Upper lobe of left lung (tissue), 6 donors: ENCODE measurements at regions not wholly inside any gene's neighbourhood (a gene's known extent, or its start where the extent isn't known, plus 50 kb on each side); places are given as distances from the start of the nearest gene placed in this dataset.

Source experiments
- ATAC-seq, 2 donors: fragments of 200-7000 bp; cut with Tn5 transposase; one replicate each; pipeline ENCODE4 v1.9.1; 2022; ENCODE audit warnings: mild to moderate bottlenecking in 2 of 2, moderate library complexity in 2 of 2; ENCODE audit not compliant: low FRiP score in 2 of 2
- DNase-seq, 2 donors: peaks; one replicate each; pipeline ENCODE4 v3.0.0-alpha.2; 2019 to 2020
- H3K27ac ChIP-seq, 4 donors: fragments of 200-600 bp; sonication (generic); one replicate each; pipeline ENCODE4 v1.5.1; 2016 to 2019
- H3K27me3 ChIP-seq, 4 donors: fragments of 200-600 bp; sonication (generic); one replicate each; pipeline ENCODE4 v1.5.1; 2017 to 2019
- H3K36me3 ChIP-seq, 4 donors: fragments of 200-600 bp; sonication (generic); one replicate each; pipeline ENCODE4 v1.5.1; 2016 to 2019
- H3K4me1 ChIP-seq, 4 donors: fragments of 200-600 bp; sonication (generic); one replicate each; pipeline ENCODE4 v1.5.1; 2018 to 2019
- H3K4me3 ChIP-seq, 4 donors: fragments of 200-600 bp; sonication (generic); one replicate each; pipeline ENCODE4 v1.5.1; 2017 to 2019; ENCODE audit warnings: mild to moderate bottlenecking in 2 of 4, moderate library complexity in 1 of 4
- H3K9me3 ChIP-seq, 4 donors: fragments of 200-600 bp; sonication (generic); one replicate each; pipeline ENCODE4 v1.5.1; 2018 to 2019
- CTCF ChIP-seq, 6 experiments: fragments of 450-650 bp in 4 of 6; fragments of 200-600 bp in 2 of 6; sonication (generic) in 2 of 6; IDR thresholded peaks; one replicate each; pipeline ENCODE4 v1.5.1; 2016 to 2019; ENCODE audit warnings: antibody characterized with exemption in 6 of 6
- EP300 ChIP-seq, 4 donors: sonication (generic); formaldehyde crosslinking; IDR thresholded peaks; one replicate each; pipeline ENCODE4 v1.5.1; 2017; ENCODE audit warnings: antibody characterized with exemption in 4 of 4, control low read depth in 2 of 4
- POLR2A ChIP-seq, 4 donors: fragments of 450-650 bp; IDR thresholded peaks; one replicate each; pipeline ENCODE4 v1.5.1; 2016 to 2017; ENCODE audit warnings: antibody characterized with exemption in 4 of 4, mild to moderate bottlenecking in 2 of 4
- POLR2AphosphoS5 ChIP-seq, 2 donors: sonication (generic); formaldehyde crosslinking; IDR thresholded peaks; one replicate each; pipeline ENCODE4 v1.5.1; 2017; ENCODE audit warnings: antibody characterized with exemption in 2 of 2
- WGBS, 2 donors: methylation state at CpG; one replicate each; pipeline ENCODE4 v1.1.5; 2017 to 2018; 5-methylcytosine and 5-hydroxymethylcytosine counted together
- donor health status: DM: no; HTN: no; CAD: no; lungs with moderate emphysema.
- donor health status: DM: no; HTN: yes; CAD: no; lungs with severe emphysema.

- no peak for DNase-seq
- WGBS, 2 donors = 89 to 91% methylated on average over 4 of the region's 4 CpGs
- TF ChIP-seq EP300 (IDR thresholded peaks at IDR 0.05) = no peak
- no peak for TF ChIP-seq CTCF (IDR thresholded peaks at IDR 0.05)
- no peak for TF ChIP-seq POLR2A (IDR thresholded peaks at IDR 0.05)
- TF ChIP-seq POLR2AphosphoS5 (IDR thresholded peaks at IDR 0.05) = no peak
Measured at GRCh38 chr7:84941936-84942335, 244.9 kb downstream of the SEMA3D start.

GRCh38 chr7:84941291-84941690 is 245.6 kb downstream of the SEMA3D start:
- no peak for TF ChIP-seq EP300 (IDR thresholded peaks at IDR 0.05)
- TF ChIP-seq CTCF (IDR thresholded peaks at IDR 0.05) = no peak
- TF ChIP-seq POLR2A (IDR thresholded peaks at IDR 0.05) = no peak
- no peak for TF ChIP-seq POLR2AphosphoS5 (IDR thresholded peaks at IDR 0.05)
- H3K9me3 ChIP-seq = peaks cover 0 to 8% (median 0%) of the 10 kb centered on the region in 4 donors
- no peak overlapping the region for H3K4me3 ChIP-seq
- WGBS, 2 donors = 54 to 76% methylated on average over 1 of the region's 1 CpG
- no peaks in the 10 kb centered on the region for H3K36me3 ChIP-seq
- DNase-seq (no peak), ATAC-seq (no peak)
- H3K4me1 ChIP-seq = no peaks in the 10 kb centered on the region
- H3K27me3 ChIP-seq = no peaks in the 10 kb centered on the region
- no peak overlapping the region for H3K27ac ChIP-seq

More at GRCh38 chr7:84941936-84942335, 244.9 kb downstream of the SEMA3D start:
- Histone ChIP-seq H3K27me3 (no peaks in the 10 kb centered on the region), H3K27ac (no peak overlapping the region), H3K4me3 (no peak overlapping the region), H3K36me3 (no peaks in the 10 kb centered on the region), H3K4me1 (no peaks in the 10 kb centered on the region), H3K9me3 (peaks cover 0 to 8% (median 0%) of the 10 kb centered on the region in 4 donors)
- no peak for ATAC-seq

- 94 to 95% methylated on average over 25 to 31 of the region's 32 CpGs for WGBS, 2 donors
- TF ChIP-seq POLR2AphosphoS5 (IDR thresholded peaks at IDR 0.05) (no peak), CTCF (IDR thresholded peaks at IDR 0.05) (no peak), POLR2A (IDR thresholded peaks at IDR 0.05) (no peak), EP300 (IDR thresholded peaks at IDR 0.05) (no peak)
Measured at GRCh38 chr7:84939888-84940287, 247.0 kb downstream of the SEMA3D start.

GRCh38 chr7:84939442-84939841 is 247.4 kb downstream of the SEMA3D start:
- 91 to 96% methylated on average over 6 of the region's 7 CpGs for WGBS, 2 donors
- peak in 1 of 2 donors; percentile 40 for DNase-seq
- ATAC-seq = no peak

More at GRCh38 chr7:84939888-84940287, 247.0 kb downstream of the SEMA3D start:
- no peak overlapping the region for H3K27ac ChIP-seq
- no peaks in the 10 kb centered on the region for H3K4me1 ChIP-seq
- peaks cover 0 to 8% (median 0%) of the 10 kb centered on the region in 4 donors for H3K9me3 ChIP-seq
- no peak overlapping the region for H3K4me3 ChIP-seq
- ATAC-seq (peak in 1 of 2 donors; percentile 37), DNase-seq (peak in 1 of 2 donors; percentile 83)
- no peaks in the 10 kb centered on the region for H3K36me3 ChIP-seq
- H3K27me3 ChIP-seq = no peaks in the 10 kb centered on the region

More at GRCh38 chr7:84939442-84939841, 247.4 kb downstream of the SEMA3D start:
- no peak for TF ChIP-seq POLR2A (IDR thresholded peaks at IDR 0.05)
- TF ChIP-seq POLR2AphosphoS5 (IDR thresholded peaks at IDR 0.05) = no peak
- TF ChIP-seq EP300 (IDR thresholded peaks at IDR 0.05) = no peak
- no peak for TF ChIP-seq CTCF (IDR thresholded peaks at IDR 0.05)
- H3K9me3 ChIP-seq = peaks cover 0 to 8% (median 0%) of the 10 kb centered on the region in 4 donors
- no peak overlapping the region for H3K27ac ChIP-seq
- H3K36me3 ChIP-seq = no peaks in the 10 kb centered on the region
- H3K27me3 ChIP-seq = no peaks in the 10 kb centered on the region
- H3K4me1 ChIP-seq = no peaks in the 10 kb centered on the region
- no peak overlapping the region for H3K4me3 ChIP-seq
